IPS-NIHi7 (cell line): ENCODE measurements at regions not wholly inside any gene's neighbourhood (a gene's known extent, or its start where the extent isn't known, plus 50 kb on each side); places are given as distances from the start of the nearest gene placed in this dataset.

Experiments used
- DNase-seq: peaks from one replicate; pipeline ENCODE4 v3.0.0; 2012; ENCODE audit warnings: mixed read lengths; ENCODE audit errors: extremely low spot score

- DNase-seq, result no peak
These were observed 50.4 kb upstream of the NECTIN1 start for GRCh38 chr11:119779195-119780071.
